HG03066 (cell line): ENCODE measurements at regions not wholly inside any gene's neighbourhood (a gene's known extent, or its start where the extent isn't known, plus 50 kb on each side); places are given as distances from the start of the nearest gene placed in this dataset.
"Not testable (repeated sequence)": the region's sequence is repeated elsewhere in the genome, so short reads cannot be mapped to it uniquely, and the experiment has no call there.

Experiments
- ATAC-seq: cut with Tn5 transposase; IDR thresholded peaks from one replicate; pipeline ENCODE4 v1.9.1; 2021; ENCODE audit warnings: low read depth; ENCODE audit not compliant: unreplicated experiment

DNA sequence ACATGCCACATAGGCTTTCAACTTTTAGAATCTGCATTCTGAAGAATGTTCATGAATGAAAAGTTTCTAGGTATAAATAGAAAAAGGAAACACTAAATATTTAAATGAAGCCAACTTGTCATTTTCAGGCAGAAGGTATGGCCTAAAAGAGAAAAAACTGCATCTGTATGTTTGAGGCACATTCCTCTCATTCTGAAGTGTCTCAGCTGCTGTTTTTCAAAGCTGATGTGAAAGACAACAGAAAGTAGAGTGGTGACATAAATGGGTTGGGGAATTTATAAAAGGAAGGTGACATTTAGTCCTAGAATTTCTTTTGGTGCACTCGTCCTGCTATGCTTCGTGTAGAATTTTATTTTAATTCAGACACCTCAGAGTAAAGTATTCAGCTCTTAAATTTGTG is 539.6 kb upstream of the SLITRK5 start:
- ATAC-seq: no peak

- ATAC-seq: no peak
These were observed 532.3 kb upstream of the SLITRK5 start for GRCh38 chr13:87138866-87139265.

- no peak for ATAC-seq
These were observed 524.1 kb upstream of the SLITRK5 start for GRCh38 chr13:87147076-87147475.

GRCh38 chr13:87153371-87153770 is 517.8 kb upstream of the SLITRK5 start:
- no peak for ATAC-seq

- ATAC-seq: no peak
These were observed 504.8 kb upstream of the SLITRK5 start for GRCh38 chr13:87166348-87166747.

GRCh38 chr13:87168390-87168789 is 502.8 kb upstream of the SLITRK5 start:
- ATAC-seq: no peak

- no peak for ATAC-seq
These were observed 501.8 kb upstream of the SLITRK5 start for GRCh38 chr13:87169337-87169736.

DNA sequence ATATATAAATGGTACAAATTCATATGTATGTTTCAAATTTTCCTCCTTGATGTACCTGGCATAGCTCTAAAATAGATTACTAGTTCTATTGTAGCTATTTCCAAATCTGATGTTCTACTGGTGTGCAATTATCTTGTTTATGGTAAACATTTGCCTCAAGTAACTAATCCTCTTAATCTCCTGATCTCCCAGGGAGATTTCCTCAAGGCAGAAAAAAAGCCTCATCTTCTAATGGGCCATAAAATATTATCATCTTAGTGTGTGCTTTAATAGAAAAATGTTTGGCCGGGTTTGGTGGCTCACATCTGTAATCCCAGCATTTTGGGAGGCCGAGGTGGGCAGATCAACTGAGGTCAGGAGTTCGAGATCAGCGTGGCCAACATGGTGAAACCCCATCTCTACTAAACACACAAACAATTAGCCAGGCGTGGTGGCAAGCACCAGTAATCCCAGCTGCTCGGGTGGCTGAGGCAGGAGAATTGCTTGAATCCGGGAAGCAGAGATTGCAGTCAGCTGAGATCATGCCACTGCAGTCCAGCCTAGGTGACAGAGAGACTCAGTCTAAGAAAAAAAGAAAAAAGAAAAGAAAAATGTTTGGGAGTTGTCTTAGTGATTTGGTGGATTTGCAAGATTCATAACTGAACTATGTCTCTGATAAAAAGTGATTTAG is 498.9 kb upstream of the SLITRK5 start:
- no peak for ATAC-seq

- not testable (repeated sequence) for ATAC-seq
These were observed 486.0 kb upstream of the SLITRK5 start for GRCh38 chr13:87185138-87185537.

DNA sequence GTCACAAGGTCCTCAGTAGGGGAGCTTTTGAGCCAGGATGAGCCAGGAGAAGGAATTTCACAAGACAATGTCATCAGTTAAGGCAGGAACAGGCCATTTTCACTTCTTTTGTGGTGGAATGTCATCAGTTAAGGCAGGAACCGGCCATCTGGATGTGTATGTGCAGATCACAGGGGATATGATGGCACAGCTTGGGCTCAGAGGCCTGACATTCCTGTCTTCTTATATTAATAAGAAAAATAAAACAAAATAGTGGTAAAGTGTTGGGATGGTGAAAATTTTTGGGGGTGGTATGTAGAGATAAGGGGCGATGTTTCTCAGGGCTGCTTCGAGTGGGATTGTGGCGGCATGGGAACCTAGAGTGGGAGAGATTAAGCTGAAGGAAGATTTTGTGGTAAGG is 484.5 kb upstream of the SLITRK5 start:
- ATAC-seq: not testable (repeated sequence)

DNA sequence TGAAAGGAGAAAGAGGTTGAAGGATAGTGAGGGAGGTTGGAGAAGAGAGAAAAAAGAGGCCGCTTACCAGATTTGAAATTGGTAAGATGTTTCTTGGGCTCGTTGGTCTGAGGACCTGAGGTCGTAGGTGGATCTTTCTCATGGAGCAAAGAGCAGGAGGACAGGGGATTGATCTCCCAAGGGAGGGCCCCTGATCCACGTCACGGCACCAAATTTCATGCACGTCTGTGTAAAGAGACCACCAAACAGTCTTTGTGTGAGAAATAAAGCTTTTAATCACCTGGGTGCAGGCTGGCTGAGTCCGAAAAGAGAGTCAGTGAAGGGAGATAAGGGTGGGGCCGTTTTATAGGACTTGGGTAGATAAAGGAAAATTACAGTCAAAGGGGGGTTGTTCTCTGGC is 479.7 kb upstream of the SLITRK5 start:
- ATAC-seq: not testable (repeated sequence)

- ATAC-seq: no peak
These were observed 472.8 kb upstream of the SLITRK5 start for GRCh38 chr13:87198371-87198770.

DNA sequence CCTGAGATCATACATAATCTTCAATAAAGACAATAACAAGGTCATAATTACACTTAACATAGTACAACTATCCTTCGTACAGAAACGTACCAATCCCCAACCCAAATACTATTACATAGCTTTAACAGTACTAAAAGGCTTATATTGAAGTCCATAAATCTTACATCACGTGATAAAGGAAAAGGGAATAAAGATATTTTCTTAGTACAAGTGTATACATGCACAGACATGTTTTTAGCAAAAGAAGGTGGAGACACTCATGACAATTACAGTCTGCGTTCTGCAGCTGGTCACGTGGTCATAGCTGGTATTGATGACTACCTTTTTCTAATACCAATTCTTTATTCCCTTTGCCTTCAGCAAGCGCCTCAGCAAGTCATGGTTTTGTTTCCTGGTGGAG is 464.5 kb upstream of the SLITRK5 start:
- ATAC-seq: no peak

GRCh38 chr13:87207280-87208003 is 463.7 kb upstream of the SLITRK5 start:
- no peak for ATAC-seq

DNA sequence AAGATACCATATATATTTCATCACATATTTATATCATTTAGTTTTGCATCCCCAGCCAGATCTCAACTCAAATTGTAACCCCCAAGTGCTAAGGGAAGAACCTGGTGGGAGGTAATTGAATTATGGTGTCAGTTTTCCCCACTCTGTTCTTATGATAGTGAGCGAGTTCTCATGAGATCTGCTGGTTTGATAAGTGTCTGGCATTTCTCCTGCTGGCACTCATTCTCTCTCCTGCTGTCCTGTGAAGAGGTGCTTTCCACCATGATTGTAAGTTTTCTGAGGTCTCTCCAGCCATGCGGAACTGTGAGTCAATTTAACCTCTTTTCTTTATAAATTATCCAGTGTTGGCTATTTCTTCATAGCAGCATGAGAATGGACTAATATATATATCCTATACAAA is 462.5 kb upstream of the SLITRK5 start:
- ATAC-seq: no peak

DNA sequence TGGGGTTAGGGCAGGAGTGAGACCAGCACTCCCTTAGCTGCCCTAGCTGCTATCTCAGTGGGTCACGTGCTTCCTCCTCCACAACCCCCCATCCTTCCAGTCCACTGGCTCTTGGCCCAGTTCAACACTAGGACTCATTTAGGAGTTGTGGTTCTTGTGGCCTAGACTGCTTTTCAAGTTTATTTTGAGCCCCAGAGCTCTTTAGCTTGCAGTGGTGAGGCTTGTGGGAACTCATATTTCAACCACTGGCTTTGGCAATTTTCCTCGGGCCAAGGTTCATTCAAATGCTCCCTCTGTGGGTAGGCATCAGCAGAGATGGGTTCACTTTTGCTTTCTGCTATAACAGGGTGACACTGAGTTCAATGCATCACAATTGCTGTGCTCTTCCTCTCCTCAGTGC is 436.2 kb upstream of the SLITRK5 start:
- ATAC-seq: no peak

- ATAC-seq: no peak
These were observed 435.6 kb upstream of the SLITRK5 start for GRCh38 chr13:87235621-87236020.

GRCh38 chr13:87244256-87244890 is 426.8 kb upstream of the SLITRK5 start:
- no peak for ATAC-seq

- not testable (repeated sequence) for ATAC-seq
These were observed 421.3 kb upstream of the SLITRK5 start for GRCh38 chr13:87249847-87250246.

GRCh38 chr13:87255394-87255793 is 415.8 kb upstream of the SLITRK5 start:
- no peak for ATAC-seq

DNA sequence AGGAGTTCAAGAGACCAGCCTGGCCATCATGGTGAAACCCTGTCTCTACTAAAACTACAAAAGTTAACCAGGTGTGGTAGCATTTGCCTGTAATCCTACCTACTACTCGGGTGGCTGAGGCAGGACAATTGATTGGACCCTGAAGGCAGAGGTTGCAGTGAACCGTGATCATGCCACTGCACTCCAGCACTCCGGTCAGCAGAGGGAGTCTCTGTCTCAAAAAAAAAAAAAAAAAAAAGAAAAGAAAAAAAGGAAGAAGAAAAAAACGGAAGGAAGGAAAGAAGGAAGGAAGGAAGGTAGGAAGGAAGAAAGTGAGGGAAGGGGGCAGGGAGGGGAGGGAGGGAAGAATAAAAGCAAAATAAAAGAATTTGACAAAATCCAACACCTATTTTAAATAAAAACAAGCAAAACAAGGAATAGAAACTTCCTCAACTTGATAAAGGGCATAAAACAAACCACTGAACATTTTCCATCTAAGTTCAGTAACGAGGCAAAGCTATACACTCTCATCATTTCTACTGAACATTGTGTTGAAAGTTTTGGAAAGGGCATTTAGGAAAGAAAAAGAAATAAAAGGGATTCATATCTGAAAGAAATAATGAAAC is 411.6 kb upstream of the SLITRK5 start:
- ATAC-seq: no peak
